Fibroblast of peridontal ligament (primary cell): ENCODE measurements at regions not wholly inside any gene's neighbourhood (a gene's known extent, or its start where the extent isn't known, plus 50 kb on each side); places are given as distances from the start of the nearest gene placed in this dataset.

Experiments
- DNase-seq: peaks from one replicate; pipeline ENCODE4 v3.0.0-alpha.2; 2010; ENCODE audit errors: extremely low read depth

DNA sequence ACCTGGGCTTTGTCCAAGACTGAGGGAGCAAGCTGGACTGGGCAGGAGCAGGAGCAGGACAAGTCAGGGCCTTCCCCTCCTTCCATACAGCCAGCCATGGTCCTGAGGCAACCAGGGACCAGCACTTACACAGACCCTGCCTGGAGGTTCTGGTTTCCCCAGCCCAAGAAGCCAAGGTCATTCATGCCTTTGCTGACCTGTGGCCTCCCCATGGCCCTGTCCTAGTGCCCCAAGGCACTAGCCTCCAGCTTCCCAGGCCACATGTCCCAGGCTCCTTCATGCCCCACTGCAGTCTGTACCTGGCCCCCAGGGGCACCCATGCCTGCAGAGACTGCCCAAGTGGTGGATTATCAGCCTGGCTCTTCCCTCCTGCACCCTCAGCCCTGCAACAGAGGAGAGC lies 243.9 kb downstream of the TOMM20 start:
- no peak for DNase-seq

GRCh38 chr1:234884006-234884405 lies 244.6 kb downstream of the TOMM20 start:
- no peak for DNase-seq

GRCh38 chr1:234882898-234883297 lies 245.7 kb downstream of the TOMM20 start:
- no peak for DNase-seq

DNA sequence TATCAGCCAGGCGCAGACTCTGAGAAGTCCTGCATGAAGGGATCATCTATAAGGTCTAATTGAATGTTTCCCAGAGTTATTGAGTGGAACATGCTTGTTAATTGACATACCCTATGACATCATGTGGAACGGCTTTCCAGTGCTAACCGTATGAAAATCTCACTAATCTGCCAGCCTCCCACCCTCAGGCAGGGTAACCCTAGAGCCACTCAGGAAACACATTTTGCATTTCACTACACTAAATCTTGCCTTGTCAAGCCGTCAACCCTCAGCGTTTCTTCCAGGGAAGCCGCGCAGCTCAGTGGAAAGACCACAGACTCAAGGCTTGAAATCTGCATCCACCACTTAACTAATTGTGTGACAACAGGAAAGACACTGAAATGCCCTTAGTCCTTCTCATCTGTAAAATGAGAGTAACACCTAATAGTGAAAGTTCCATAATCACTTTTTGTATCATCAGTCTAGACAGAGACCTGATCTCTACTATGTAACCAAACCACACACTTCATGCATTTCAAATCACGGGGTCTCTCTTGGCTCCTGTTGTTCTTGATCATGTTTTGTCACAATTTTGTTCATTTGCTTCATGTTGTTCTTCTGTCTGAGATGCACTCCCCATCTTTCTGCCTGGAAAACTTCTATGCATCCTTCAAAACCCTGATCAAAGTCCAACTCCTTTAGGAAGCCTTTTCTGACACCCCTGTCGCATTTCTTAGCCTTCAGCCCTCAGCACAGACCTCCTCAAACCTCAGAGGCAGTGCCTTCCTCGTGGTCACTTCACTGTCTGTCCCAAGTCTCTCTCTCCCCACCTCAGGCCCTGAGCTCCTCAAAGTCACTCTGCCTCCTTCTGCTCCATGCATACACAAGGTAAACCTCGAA lies 246.5 kb downstream of the TOMM20 start:
- DNase-seq, result no peak

- no peak for DNase-seq
Measured at GRCh38 chr1:234879147-234880080, 249.2 kb downstream of the TOMM20 start.

- no peak for DNase-seq
Measured at GRCh38 chr1:234878288-234878687, 250.3 kb downstream of the TOMM20 start.

- DNase-seq, result no peak
Measured at GRCh38 chr1:234877761-234878160, 250.9 kb downstream of the TOMM20 start.

DNA sequence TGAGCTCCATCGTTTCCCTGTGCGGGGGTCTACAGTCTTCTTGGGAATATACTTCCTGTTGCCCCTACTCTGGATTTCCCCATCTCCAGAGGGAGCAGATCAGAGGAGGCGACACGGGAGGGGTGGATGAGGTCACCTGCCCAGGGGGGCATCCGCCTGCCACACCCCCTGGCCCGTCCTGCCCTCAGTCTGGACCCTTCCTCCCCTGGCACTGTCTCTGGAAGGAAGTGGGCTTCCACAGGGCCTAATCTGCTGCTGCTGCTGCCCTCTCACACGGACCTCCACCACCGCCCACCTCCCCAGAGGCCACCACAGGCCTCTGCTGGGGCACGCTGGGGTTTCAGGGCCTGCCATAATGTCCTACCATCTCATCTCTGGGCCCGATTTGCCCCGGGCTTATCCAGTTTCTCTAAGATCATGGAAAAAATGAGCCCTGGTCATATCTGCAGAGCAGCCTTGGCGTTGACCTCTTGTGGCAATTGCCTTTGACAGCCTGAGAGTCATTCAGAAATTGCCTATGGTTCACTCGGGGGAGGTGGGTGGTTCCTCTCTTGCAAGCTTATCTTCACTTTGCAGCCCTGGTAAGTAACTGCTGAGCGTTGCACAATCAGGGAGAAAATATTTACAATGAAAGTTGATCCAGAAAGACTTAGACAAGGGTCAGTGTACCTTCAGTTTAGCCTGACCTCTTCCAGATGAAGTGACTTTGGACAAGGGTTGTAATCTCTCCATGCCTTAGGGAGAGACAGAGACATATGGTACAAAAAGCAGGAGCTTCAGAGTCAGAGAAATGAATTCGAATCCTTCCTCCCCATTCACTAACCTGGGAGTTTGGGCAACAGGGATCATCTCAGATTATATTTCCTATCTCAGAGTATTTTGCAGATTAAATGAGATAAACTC lies 252.4 kb downstream of the TOMM20 start:
- peak; percentile 47 for DNase-seq

- no peak for DNase-seq
Measured at GRCh38 chr1:234875328-234875952, 253.2 kb downstream of the TOMM20 start.

DNA sequence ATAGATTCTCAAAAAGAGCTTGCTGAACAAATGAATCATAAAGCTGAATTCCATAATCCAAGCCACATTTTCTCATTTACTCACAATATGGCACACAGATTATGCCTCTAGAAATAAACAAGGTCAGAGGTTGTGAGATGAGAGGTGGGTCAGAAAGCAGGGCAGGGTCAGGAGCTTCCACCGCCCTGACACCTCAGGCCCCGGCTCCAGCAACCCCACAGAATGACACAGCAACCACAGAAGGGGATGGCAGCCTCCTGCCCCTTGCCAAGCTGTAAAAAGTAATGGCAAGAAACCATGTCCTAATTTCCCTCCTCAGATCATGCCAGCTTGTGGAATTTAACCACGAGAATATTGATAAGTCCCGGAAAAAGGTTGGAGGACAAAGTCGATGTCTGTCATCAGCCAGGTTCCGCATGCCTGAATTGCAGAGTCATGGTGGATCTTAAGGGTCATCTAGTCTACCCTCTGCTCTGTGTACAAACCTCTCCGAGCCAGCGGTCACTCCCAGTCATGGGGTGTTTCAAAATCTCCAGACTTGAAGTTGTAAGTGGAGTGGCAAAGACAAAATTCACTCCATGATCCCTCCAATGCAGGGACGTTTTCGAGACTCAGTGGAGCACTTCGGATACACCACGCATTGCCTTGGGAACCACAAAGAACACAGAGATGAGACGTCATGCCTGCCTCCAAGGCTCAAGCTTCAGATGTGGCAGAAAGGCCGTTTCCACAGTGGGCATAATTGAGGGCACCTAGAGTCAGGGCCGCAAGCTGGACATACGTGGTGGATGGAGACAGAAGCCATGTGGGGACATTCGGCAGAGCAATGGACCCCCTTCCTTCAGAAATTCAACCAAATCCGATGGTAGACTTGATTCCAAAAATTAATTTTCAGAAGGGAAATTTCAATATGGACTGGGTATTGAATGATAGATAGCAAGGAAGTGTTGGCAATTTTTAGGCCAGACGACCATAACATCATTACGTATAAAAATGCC lies 254.0 kb downstream of the TOMM20 start:
- DNase-seq, result no peak

DNA sequence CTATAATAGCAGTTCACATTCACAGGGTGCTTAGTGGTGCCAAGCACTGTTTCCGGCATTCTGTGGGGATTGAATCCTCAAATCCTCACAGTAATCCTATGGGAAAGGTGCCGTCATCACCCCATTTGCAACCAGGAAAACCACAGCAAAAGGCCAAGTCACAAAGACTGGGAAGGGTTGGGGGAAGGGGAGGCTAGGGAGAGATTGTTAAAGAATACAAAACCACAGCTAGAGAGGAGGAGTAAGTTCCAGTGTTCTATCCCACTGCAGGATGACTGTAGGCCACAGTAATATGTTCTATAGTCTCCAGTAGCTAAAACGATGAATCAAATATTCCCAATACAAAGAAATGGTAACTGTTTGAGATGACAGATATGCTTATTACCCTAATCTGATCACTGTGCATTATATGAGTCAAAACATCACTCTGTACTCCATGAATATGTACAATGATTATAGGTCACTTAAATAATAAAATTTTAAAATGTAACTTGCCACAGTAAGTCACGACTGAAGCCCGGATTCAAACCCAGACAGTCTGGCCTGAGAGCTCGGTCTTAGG lies 256.8 kb downstream of the TOMM20 start:
- DNase-seq, result peak; percentile 85

GRCh38 chr1:234871039-234871709 lies 257.5 kb downstream of the TOMM20 start:
- DNase-seq, result no peak

DNA sequence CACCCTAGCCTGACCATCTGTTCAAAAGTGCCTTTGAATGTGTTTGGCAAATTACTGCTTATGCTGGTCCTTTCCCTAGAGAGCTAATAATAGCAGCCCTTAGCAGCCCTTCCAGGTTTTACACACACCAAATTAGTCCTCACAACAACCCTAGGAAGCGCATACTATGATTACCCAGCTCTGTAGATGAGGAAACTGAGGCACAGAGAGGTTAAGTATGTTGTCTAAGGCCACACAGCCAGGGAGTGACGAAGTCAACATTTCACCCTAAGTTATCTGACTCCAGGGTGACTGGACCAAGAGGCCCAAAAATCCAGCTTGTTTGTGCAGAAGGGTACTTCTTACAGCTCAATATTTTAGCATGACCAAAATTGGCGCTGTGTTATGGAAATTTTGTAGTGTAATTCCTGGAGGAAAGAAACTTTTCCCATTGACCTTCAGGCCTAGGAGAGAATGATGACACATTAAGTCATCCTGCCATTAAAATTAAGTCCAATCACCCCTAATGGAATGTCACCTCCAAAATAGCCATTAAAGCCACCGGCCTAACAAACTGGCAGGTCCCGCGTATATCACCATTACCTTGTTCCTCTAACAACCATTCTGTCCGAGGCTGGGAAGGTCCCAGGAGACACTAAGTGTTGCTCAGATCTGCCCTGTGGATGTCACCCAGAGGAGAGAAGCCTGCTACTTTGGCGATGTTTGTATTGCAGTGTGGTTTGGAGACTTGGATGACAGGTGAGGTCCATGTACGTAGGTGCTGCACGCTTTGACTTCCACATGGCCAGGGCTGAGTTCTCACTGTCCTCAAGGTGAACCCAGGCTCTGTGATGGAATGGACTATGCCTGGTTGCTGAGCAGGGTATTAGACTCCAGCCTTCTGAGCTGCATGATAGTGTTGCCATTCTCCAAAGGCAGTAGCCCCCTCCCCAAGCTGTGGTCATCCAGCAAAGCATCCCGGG lies 258.3 kb downstream of the TOMM20 start:
- no peak for DNase-seq

- DNase-seq, result no peak
Measured at GRCh38 chr1:234869182-234870019, 259.2 kb downstream of the TOMM20 start.

DNA sequence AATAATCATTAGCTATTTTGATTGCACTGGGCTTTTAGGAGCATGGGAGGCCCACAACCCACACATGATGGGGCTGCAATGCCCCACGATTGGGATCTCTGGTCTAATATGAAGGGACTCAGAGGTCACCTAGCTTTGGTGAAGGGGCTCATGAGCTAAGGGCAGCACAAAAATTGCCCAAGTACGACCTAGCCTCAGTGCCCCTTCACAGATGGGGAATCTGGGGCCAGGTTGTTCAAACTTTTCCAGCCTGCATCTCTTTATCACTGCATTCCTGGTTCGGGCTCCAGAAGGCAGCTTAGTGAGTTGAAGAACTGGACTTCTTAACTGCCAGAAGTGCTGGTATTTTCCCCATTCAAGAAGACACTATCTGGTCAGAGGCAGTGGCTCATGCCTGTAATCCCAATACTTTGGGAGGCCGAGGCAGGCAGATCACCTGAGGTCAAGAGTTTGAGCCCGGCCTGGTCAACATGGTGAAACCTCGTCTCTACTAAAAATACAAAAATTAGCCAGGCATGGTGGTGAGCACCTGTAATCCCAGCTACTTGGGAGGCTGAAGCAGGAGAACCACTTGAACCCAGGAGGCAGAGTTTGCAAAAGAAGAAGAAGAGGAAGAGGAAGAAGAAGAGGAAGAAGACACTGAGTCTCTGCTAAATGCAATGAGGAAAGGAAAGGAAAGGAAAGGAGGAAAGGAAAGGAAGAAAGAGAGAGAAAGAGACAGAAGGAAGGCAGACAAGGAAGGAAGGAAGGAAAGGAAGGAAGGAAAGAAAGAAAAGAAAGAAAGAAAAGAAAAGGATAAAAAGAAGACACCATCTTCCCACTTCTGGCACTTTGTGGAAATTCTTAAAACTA lies 258.5 kb upstream of the IRF2BP2 start:
- no peak for DNase-seq
